HFFc6 (cell line): ENCODE measurements at regions not wholly inside any gene's neighbourhood (a gene's known extent, or its start where the extent isn't known, plus 50 kb on each side); places are given as distances from the start of the nearest gene placed in this dataset.
"Not testable (repeated sequence)": the region's sequence is repeated elsewhere in the genome, so short reads cannot be mapped to it uniquely, and the experiment has no call there.

Source experiments
- DNase-seq: peaks from one replicate; pipeline ENCODE4 v3.0.0-alpha.2; 2018
- H3K27ac Mint-ChIP-seq: 2 replicates; pipeline ENCODE4 v1.8.0; 2020; ENCODE audit warnings: mild to moderate bottlenecking, mixed read lengths
- H3K27me3 Mint-ChIP-seq: 2 replicates; pipeline ENCODE4 v1.8.0; 2021; ENCODE audit warnings: mild to moderate bottlenecking, moderate library complexity, mixed read lengths; ENCODE audit not compliant: insufficient read depth
- H3K36me3 Mint-ChIP-seq: 2 replicates; pipeline ENCODE4 v1.8.0; 2021; ENCODE audit warnings: low read depth, mixed read lengths
- H3K4me1 Mint-ChIP-seq: 2 replicates; pipeline ENCODE4 v1.8.0; 2020; ENCODE audit warnings: low read depth, mixed read lengths
- H3K4me3 Mint-ChIP-seq: 2 replicates; pipeline ENCODE4 v1.8.0; 2020; ENCODE audit warnings: mild to moderate bottlenecking, moderate library complexity, mixed read lengths
- H3K9me3 Mint-ChIP-seq: 2 replicates; pipeline ENCODE4 v1.8.0; 2020; ENCODE audit warnings: mild to moderate bottlenecking, mixed read lengths
- TF ChIP-seq, protein P1 (sequence below): fragments of 200-600 bp; sonication (generic); IDR thresholded peaks from 2 replicates; pipeline ENCODE4 v1.5.0; 2021; ENCODE audit warnings: antibody characterized with exemption, mild to moderate bottlenecking

- TF ChIP-seq, protein P1, sequence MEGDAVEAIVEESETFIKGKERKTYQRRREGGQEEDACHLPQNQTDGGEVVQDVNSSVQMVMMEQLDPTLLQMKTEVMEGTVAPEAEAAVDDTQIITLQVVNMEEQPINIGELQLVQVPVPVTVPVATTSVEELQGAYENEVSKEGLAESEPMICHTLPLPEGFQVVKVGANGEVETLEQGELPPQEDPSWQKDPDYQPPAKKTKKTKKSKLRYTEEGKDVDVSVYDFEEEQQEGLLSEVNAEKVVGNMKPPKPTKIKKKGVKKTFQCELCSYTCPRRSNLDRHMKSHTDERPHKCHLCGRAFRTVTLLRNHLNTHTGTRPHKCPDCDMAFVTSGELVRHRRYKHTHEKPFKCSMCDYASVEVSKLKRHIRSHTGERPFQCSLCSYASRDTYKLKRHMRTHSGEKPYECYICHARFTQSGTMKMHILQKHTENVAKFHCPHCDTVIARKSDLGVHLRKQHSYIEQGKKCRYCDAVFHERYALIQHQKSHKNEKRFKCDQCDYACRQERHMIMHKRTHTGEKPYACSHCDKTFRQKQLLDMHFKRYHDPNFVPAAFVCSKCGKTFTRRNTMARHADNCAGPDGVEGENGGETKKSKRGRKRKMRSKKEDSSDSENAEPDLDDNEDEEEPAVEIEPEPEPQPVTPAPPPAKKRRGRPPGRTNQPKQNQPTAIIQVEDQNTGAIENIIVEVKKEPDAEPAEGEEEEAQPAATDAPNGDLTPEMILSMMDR: no peak
- Mint-ChIP-seq H3K4me1 (no peaks in the 10 kb centered on the region), H3K36me3 (peaks cover 8% of the 10 kb centered on the region), H3K27me3 (peaks cover 2% of the 10 kb centered on the region; the same call in 1 of the 2 replicates), H3K4me3 (no peak overlapping the region), H3K27ac (no peak overlapping the region), H3K9me3 (peaks cover 84% of the 10 kb centered on the region)
- DNase-seq: no peak
These were observed 203.3 kb downstream of the BUB3 start for GRCh38 chr10:123357421-123357930.

- TF ChIP-seq, protein P1: no peak
- no peak overlapping the region for H3K27ac Mint-ChIP-seq
- H3K4me3 Mint-ChIP-seq: no peak overlapping the region
- peaks cover 11% of the 10 kb centered on the region for H3K36me3 Mint-ChIP-seq
- H3K9me3 Mint-ChIP-seq: peaks cover 91% of the 10 kb centered on the region
- H3K27me3 Mint-ChIP-seq: peaks cover 4% of the 10 kb centered on the region
- no peaks in the 10 kb centered on the region for H3K4me1 Mint-ChIP-seq
- DNase-seq: no peak
These were observed 205.3 kb downstream of the BUB3 start for GRCh38 chr10:123359539-123359938.

DNA sequence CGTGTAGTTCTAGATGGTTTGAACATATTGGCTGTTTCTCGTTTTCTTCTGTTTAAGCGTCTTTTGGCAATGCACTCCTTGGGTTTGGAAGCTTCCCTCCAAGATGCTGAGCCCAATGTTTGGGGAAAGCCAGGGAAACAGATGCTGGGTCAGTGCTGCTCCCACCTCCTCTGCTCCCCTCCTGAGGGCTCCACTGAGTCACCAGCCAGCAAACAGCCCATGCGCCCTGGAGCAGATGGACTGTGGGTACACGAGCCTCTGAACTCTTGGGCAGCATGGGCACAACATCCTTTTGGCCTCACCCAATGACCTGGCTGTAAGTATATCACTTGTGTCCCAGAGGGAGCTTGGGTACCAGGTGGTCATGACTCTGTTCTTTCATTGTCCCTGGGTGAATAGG is 207.6 kb downstream of the BUB3 start:
- peaks cover 74% of the 10 kb centered on the region for H3K9me3 Mint-ChIP-seq
- H3K36me3 Mint-ChIP-seq: peaks cover 11% of the 10 kb centered on the region
- no peaks in the 10 kb centered on the region for H3K4me1 Mint-ChIP-seq
- peaks cover 1% of the 10 kb centered on the region; the same call in 1 of the 2 replicates for H3K27me3 Mint-ChIP-seq
- H3K27ac Mint-ChIP-seq: no peak overlapping the region
- no peak for DNase-seq
- TF ChIP-seq, protein P1: no peak
- H3K4me3 Mint-ChIP-seq: no peak overlapping the region

GRCh38 chr10:123367195-123367594 is 213.0 kb downstream of the BUB3 start:
- no peak for DNase-seq
- TF ChIP-seq, protein P1: no peak
- Mint-ChIP-seq H3K27ac (no peak overlapping the region), H3K27me3 (peaks cover 1% of the 10 kb centered on the region; the same call in 1 of the 2 replicates), H3K9me3 (peaks cover 66% of the 10 kb centered on the region), H3K4me1 (no peaks in the 10 kb centered on the region), H3K4me3 (no peak overlapping the region), H3K36me3 (peaks cover 6% of the 10 kb centered on the region; the same call in 1 of the 2 replicates)

DNA sequence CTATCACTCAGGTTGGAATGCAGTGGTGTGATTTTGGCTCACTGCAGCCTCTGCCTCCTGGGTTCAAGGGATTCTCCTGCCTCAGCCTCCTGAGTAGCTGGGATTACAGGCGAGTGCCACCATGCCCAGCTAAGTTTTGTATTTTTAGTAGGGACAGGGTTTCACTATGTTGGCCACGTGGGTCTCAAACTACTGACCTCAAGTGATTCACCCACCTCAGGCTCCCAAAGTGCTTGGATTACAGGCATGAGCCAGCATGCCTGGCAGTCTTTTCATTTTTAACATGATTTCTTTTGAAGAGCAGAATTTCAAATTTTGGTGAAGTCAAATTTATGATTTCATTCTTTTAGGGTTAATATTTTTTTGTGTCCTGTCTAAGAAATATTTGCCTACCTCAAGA is 217.4 kb downstream of the BUB3 start:
- H3K4me3 Mint-ChIP-seq, H3K36me3 Mint-ChIP-seq, H3K4me1 Mint-ChIP-seq, DNase-seq, H3K27me3 Mint-ChIP-seq, H3K27ac Mint-ChIP-seq: not testable (repeated sequence)
- H3K9me3 Mint-ChIP-seq: peaks cover 62% of the 10 kb centered on the region

GRCh38 chr10:123373591-123373990 is 219.4 kb downstream of the BUB3 start:
- Mint-ChIP-seq H3K36me3 (no peaks in the 10 kb centered on the region), H3K9me3 (peaks cover 56% of the 10 kb centered on the region), H3K4me1 (no peaks in the 10 kb centered on the region), H3K27me3 (no peaks in the 10 kb centered on the region), H3K4me3 (no peak overlapping the region), H3K27ac (no peak overlapping the region)
- DNase-seq: no peak
- TF ChIP-seq, protein P1: no peak
